LNCAP (cell line): ENCODE measurements at regions not wholly inside any gene's neighbourhood (a gene's known extent, or its start where the extent isn't known, plus 50 kb on each side); places are given as distances from the start of the nearest gene placed in this dataset.

ENCODE experiments used
- CTCF ChIP-seq: fragments of 450-650 bp; IDR thresholded peaks from 2 replicates; pipeline ENCODE4 v1.5.1; 2017; ENCODE audit warnings: mild to moderate bottlenecking

- TF ChIP-seq CTCF, result no peak
Observed at GRCh38 chr14:101004176-101004575, 100.7 kb upstream of the RTL1 start.

DNA sequence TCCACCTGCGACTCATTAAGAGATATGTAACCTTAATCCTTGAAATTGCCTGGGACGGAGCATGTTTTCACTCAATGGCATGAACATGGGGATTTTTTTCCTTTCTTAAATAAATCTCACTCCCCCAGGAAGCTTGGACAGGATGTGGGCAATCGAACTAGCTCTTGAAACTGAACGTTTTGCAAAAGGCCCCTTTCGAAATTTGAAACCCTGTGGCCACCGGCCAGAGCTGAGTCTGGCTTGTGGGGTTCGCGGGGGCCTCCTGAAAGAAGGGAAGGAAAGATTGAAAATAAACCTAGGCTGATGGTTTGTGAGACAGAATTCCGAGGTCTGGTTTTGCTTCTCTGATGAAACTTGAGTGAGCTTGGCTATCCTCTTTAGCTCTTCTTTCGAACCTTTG is 101.4 kb upstream of the RTL1 start:
- TF ChIP-seq CTCF, result no peak

DNA sequence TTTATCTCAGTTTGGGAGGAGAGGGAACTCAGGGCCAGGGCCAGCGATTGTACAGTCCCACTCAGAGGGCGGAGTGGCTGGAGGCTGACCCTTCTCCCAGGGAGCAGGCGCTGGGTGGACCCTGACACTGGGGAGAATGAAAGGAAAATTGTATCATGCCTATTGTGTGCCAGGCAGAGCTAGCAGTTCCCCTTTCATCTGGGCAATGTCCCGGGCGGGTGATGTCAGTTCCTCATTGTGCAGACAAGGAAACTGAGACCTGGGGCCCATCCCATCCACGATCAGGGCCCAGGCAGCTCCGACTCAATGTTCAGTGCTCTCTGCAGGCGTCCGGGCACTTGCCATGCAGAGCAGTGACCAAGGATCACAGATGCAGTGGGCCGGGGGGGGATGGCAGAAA is 101.9 kb upstream of the RTL1 start:
- TF ChIP-seq CTCF, result no peak

- no peak for TF ChIP-seq CTCF
Observed at GRCh38 chr14:101006008-101006407, 102.5 kb upstream of the RTL1 start.

- no peak for TF ChIP-seq CTCF
Observed at GRCh38 chr14:101007004-101007614, 103.6 kb upstream of the RTL1 start.

GRCh38 chr14:101007765-101008164 is 104.2 kb upstream of the RTL1 start:
- no peak for TF ChIP-seq CTCF

DNA sequence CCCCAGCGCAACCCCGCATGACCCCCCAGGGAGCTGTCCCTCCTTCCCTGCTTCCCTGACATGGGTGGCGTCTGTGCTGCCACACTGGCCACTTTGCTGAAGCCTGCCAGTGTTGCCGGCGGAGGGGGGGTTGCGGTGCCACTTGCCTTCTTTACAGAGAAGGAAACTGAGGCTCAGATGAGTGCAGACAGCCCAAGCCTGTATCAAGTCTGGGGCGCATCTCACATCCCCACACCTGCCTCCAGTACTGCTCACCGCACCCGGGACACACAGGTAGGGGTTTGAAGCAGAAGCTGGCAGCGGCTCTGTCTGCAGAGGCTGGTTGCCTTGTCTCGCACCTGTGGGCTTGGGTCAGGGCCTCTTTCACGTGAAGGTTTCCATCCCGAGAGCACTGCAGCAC is 104.7 kb upstream of the RTL1 start:
- TF ChIP-seq CTCF, result no peak

- TF ChIP-seq CTCF, result no peak
Observed at GRCh38 chr14:101008631-101009336, 105.3 kb upstream of the RTL1 start.
